ENCODE measurements at regions not wholly inside any gene's neighbourhood (a gene's known extent, or its start where the extent isn't known, plus 50 kb on each side); places are given as distances from the start of the nearest gene placed in this dataset.

- no peak overlapping the region for H3K27ac ChIP-seq
- TF ChIP-seq CTCF (IDR thresholded peaks at IDR 0.05), result no peak
- no peak for TF ChIP-seq ZFX (IDR thresholded peaks at IDR 0.05; ENCODE audit: borderline replicate concordance)
Measured at GRCh38 chr6:122114717-122115116, 284.7 kb upstream of the HSF2 start.

- TF ChIP-seq CTCF (IDR thresholded peaks at IDR 0.05) (no peak), ZFX (IDR thresholded peaks at IDR 0.05; ENCODE audit: borderline replicate concordance) (no peak)
- no peak overlapping the region for H3K27ac ChIP-seq
Measured at GRCh38 chr6:122116119-122116834, 283.2 kb upstream of the HSF2 start.

DNA sequence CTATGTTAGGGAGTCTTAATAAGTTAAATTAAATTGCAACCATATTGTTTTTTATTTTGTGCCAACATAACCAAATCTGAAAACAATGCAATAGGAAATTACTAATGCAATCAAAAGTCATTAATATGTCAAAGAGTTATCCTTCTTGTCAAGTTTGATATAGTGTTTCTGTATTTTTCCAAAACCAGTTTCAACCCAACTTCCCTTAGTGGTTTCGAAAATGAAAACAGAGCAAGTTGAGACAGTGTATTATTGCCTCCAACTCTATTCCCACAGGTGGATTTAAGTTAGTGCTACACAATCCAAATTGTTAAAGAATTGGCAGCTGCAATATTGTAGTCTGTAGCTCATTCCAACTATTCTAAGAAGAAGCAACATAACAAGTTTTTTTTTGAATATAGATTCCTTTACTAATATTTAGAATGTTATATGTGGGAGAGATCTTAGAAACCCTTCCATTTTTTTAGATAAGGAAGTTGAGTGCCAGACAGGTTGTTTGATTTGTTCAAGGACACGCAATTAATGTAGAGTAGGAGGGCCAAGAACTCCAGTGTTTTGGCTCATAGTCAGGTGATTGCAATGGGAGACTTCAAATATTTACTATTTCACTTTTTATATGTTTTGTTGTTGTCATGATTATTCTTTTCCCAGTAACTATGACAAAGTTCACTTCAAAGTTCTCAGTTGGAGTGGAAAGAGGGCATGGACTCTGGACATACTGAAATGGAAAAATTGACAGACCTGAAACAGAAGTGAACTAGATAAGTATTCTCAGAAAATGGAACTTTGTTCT, 282.4 kb upstream of the HSF2 start:
- H3K27ac ChIP-seq, result peak overlapping the region; percentile 9; the same call in 1 of the 2 replicates
- TF ChIP-seq ZFX (IDR thresholded peaks at IDR 0.05; ENCODE audit: borderline replicate concordance), result no peak
- no peak for TF ChIP-seq CTCF (IDR thresholded peaks at IDR 0.05)

- H3K27ac ChIP-seq, result no peak overlapping the region
- TF ChIP-seq CTCF (IDR thresholded peaks at IDR 0.05), result no peak
- no peak for TF ChIP-seq ZFX (IDR thresholded peaks at IDR 0.05; ENCODE audit: borderline replicate concordance)
Measured at GRCh38 chr6:122118945-122119506, 280.4 kb upstream of the HSF2 start.

DNA sequence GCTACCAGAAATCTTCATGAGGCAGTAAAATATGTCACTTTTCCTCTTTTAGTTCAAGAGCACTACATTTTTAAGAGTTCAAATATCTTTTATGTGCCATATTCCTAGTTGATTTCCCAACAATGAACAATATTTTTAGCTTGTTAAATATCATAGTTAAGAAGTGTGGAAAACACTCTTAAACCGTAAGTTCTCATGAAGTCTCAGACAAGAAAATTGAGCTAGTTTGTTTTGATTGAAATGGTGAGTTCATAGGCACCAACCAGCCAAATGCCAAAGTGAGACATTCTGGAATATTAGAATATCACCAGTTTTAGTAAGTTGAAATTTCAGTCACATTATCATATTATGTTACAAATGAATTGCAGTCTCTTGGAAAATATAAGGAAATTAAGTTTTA, 277.2 kb upstream of the HSF2 start:
- H3K27ac ChIP-seq, result no peak overlapping the region
- TF ChIP-seq CTCF (IDR thresholded peaks at IDR 0.05) (no peak), ZFX (IDR thresholded peaks at IDR 0.05; ENCODE audit: borderline replicate concordance) (no peak)

- TF ChIP-seq CTCF (IDR thresholded peaks at IDR 0.05), result no peak
- TF ChIP-seq ZFX (IDR thresholded peaks at IDR 0.05; ENCODE audit: borderline replicate concordance), result no peak
Measured at GRCh38 chr6:122122686-122123085, 276.8 kb upstream of the HSF2 start.

GRCh38 chr6:122124908-122125307, 274.5 kb upstream of the HSF2 start:
- no peak overlapping the region for H3K27ac ChIP-seq
- TF ChIP-seq ZFX (IDR thresholded peaks at IDR 0.05; ENCODE audit: borderline replicate concordance), result no peak
- TF ChIP-seq CTCF (IDR thresholded peaks at IDR 0.05), result no peak

More at GRCh38 chr6:122122686-122123085, 276.8 kb upstream of the HSF2 start:
- H3K27ac ChIP-seq, result no peak overlapping the region
